SKM-1 (cell line): ENCODE measurements at regions not wholly inside any gene's neighbourhood (a gene's known extent, or its start where the extent isn't known, plus 50 kb on each side); places are given as distances from the start of the nearest gene placed in this dataset.
"Not testable (repeated sequence)": the region's sequence is repeated elsewhere in the genome, so short reads cannot be mapped to it uniquely, and the experiment has no call there.

ENCODE experiments used
- DNase-seq: peaks from one replicate; lab custom pipeline; 2025; ENCODE audit not compliant: unreplicated experiment; lab: John Stamatoyannopoulos, UW

DNA sequence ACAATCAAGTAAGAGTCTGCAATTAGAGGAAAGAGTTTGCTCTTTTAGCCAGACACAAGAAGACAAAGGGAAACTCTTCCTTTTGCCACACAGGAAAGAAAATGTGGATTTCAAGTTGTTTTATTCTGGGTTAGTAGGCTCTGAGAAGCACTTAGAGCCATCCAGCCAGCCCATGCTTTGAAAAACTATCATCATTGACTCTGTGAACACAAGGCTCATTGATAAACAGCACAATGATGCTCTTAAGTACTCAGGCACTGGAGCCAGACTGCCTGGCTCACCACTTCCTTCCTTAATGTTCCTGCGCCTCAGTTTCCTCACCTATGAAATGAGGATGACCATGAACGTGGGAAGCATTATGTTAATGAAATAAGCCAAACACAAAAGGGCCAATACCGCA lies 150.2 kb upstream of the EEA1 start:
- no peak for DNase-seq

DNA sequence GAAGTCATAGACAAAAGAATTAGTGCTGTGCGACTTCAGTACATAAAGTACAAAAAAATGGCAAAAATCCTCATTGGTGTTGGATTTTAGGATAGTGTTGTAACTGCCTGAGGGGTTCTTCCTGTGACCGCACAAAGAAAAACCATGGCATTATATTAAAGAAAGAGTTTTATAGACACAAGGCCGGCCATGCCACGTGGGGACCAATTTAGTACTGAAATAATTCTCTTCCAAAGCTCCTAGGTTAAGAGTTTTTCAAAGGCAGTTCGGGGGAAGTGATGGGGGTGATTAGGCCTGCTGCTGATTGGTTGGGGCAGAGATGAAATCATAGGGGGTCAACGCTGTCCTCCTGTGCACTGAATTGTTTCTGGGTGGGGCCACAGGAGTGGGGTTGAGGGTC lies 150.9 kb upstream of the EEA1 start:
- no peak for DNase-seq

DNA sequence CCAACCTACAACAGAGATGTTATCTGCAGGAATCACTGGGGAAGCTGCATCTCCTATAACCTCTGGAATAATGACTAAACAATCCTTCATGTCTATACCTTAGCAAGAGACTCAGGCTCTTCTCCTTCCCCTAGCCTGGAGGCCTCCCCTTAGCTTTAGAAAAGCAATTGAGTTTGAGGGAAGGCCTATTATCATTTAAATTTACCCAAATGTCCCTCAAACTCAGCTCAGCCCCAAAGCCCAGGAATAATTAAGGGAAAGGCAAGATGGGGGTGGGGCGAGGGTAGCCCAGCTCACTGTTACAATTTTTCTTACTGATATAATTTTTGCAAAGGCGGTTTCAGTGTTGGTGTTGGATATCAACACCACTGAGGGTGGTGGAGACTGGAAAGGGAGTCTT lies 151.4 kb upstream of the EEA1 start:
- DNase-seq, result no peak

DNA sequence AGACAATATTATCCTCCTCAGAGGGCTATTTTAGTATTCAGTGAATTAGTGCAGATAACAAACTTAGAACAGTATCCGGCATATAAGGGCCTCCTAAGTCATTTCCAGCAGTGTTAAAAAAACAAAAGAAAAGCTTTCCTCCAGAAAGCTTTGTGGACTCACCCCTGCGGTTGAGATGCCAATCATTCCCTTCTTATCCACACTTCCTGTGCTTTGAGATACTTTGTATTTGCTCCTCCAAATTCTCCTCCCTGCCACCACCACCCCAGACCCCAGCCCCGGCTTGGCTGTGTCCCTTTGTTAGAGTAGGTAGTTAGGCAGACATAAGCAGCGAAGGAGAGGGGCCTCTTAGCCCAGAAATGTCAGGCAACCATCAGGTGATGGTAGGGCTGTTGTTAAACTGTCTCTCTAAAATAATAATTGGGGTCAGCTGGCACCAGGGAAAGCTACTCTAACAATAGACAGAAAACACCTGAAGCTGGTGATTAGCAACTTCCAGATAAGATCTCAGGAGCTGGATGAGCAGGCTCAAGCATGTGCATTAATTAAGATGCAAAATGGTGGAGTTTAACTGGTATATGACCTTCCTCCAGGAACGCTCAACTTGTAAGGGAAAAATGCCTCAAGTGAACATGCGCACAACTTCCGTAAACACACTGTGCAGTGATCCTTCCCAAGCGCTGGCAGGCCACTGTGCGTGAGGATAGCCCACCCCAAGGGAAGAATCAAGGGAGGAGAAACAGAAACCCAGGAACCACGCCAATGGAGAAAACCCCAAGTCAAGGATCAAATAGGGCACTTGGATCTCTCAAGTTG lies 152.1 kb upstream of the EEA1 start:
- DNase-seq, result no peak

DNA sequence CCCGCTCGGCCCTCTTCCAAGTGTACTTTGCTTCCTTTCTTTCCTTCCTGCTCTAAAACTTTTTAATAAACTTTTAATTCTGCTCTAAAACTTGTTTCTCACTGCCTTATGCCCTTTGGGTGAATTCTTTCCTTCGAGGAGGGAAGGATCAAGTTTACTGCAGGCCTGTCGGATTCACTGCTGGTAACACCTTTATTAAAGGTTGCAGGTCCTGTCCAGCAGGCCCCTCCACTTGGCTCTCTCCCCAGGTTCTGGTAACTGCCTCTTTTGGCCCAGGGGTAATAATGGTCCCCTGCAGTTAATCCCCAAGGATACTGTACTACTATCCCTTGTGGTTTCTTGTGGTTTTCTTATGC lies 152.7 kb upstream of the EEA1 start:
- no peak for DNase-seq

DNA sequence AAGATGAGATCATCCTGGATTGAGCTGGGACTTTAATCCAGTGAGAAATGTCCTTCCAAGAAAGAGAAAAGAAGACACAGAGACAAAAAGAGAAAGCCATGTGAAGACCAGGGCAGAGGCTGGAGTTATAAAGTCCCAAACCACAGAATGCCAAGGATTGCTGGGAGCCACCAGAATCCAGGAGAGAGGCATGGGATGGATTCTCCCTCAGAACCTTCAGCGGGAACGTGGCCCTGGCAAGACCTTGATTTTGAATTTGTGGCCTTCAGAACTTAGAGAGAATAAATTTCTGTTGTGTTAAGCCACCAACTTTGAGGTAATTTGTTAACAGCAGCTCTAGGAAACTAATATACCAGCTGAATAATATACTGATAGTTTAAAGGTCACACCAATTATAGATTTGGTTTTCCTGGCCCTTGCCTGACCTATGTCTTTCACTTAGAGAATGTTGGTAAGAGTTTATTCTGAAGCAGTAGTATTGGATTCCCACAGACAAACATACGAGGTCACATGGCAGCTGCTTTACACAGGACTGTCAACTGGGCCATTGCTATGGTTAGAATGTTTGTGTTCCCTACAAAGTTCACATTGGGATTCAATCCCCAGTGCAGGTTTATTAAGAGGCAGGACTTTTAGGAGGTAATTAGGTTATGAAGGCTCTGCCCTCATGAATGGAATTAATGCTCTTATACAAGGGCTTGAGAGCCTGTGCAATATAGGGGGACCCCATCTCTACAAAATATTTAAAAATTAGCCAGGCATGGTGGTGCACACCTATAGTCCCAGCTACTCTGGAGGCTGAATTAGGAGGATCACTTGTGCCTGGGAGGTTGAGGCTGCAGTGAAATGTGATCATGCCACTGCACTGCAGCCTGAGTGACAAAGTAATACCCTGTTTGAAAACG lies 156.5 kb upstream of the EEA1 start:
- DNase-seq, result no peak

DNA sequence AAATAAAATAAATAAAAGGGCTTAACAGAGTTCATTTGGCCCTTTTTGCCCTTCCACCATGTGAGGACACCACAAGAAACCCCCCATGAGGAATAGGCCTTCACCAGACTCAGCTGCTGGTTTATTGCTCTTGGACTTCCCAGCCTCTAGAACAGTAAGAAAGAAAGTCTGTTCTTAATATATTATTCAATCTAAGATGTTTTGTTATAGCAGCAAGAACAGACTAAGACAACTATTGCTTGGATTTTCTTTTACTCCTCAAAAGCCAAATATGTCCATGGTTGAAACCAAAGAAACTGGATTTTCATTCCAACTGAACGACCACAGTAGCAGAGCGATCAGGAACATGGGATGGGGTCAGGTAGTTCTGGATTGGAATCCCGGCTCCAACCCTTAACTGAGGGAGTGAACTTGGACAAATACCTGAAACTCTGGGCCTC lies 157.2 kb upstream of the EEA1 start:
- DNase-seq, result no peak

DNA sequence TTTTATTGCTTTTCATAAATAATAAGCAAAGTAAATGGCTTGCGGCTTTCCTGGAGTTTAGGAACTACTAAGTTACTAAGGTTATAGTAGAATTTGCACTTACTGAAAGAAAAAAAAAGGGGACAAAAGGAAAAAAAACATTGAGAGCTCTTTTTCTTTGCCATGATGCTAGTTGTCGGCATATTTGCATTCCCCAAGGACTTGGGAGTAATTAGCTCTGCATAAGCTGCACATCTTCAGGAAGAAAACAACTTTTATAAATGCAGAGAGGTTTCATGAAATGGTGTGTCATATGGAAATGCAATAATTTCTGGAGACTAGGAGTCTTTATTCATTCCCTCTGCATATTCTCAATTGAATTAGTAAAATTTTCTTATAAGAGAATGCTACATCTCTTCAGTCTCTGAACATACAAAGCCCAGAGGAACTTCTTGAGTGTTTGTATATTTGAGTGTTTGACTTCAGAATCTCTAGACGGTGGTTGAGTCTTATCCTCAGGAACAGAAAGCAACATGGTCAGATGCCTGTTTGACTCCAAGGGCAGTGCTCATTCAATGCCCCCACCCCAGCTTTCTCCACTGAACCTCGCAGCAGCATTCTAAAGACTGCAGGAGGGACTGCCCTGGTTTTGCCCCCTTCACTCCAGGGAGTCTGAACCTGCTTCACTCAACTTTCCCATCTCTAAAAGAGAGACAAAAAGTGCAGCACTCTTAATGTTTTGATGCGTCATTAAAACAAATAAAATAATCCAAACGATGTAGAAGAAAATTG lies 158.9 kb upstream of the EEA1 start:
- no peak for DNase-seq

DNA sequence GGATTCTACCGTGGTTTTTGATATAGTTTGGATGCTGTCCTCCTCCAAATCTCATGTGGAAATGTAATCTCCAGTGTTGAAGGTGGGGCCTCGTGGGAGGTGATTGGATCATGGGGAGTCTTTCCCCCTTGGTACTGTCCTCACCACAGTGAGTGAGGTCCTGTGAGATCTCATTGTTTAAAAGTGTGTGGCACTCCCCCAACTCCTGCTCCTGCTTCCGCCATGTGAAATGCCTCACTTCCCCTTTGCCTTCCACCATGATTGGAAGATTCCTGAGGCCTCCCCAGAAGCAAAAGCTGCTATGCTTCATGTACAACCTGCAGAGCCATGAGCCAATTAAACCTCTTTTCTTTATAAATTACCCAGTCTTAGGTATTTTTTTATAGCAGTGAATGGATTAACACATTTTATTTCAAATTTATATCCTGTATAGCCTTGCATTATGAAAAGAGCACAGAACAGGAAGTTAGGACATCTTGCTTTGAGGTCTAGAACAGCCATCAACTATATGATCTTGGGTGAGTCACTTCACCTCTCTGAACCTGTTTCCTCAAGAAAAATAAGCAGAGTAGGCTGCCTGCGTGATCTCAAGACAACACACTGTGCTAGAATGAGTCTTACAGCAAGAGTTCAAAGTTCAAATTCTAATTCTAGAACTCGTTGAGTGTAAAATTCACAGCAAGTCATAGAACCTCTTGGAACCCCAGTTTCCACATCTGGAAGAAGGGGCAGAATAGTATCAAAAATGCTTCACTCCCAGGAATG lies 160.9 kb upstream of the EEA1 start:
- DNase-seq, result no peak

DNA sequence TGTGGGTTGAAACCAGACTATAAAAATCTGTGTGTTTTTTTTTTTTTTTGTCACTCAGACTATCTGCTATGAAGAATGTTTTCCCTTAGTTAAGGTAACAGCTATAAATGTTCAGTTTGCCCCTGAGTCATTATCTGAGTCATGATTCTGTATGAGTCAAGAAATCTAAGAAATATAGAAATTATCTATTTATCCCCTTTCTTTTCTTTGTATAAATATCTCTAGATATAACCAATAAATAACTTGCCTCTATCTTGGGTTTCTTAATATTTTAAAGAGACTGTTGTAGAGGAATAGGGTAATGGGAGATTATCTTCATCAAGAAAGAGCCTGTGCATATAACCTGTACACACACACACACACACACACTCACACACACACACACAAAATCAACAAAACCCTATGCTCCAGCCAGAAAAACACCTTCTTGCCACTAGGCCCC lies 161.7 kb upstream of the EEA1 start:
- DNase-seq, result no peak

DNA sequence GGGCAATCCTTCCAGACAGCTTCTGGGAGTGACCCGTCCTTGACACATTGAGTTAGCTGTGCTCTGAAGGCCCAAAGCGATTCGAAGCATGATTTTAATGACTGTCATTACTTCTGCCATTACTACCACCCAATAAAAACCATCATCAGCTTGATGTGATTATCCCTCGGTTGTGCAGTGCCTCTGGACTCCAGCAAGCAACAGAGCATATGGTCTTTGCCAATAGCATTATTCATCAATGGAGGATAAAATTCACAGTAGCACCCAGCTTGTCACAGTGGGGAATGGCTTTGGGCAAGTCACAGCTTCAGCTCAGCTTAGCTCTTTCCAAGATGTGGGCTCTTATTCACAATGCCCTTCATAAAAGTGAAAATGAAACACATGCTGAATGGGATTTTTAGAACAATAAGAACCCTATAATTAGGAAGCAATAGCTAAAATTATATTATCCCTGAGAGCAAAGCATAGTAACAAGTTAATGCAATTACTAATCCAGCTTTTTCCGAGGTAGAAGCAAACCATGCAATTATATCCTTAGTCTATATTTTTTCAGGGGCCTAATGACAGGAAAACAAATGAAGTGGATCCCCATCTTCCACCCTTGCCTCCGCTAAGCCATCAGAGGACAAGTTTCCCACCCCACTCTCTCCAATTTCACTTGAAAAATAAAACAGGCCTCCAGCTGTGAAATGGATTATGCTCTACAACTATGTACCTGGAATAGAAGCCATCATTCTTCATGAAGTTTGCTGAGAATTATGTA lies 163.0 kb upstream of the EEA1 start:
- DNase-seq, result no peak

DNA sequence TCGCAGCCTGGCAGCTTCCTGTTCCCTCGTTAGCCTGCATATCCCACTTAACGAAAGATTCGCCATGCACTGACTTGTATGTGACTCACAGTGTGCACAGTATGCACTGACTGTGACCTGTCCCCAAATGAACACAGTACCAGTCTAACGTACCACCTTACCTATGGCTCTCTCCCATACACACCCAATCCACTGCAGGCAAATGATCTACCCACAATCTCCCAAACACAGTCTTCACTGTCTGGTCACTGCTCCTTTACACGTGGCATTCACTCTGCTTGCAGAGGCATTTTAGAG lies 163.5 kb upstream of the EEA1 start:
- no peak for DNase-seq

DNA sequence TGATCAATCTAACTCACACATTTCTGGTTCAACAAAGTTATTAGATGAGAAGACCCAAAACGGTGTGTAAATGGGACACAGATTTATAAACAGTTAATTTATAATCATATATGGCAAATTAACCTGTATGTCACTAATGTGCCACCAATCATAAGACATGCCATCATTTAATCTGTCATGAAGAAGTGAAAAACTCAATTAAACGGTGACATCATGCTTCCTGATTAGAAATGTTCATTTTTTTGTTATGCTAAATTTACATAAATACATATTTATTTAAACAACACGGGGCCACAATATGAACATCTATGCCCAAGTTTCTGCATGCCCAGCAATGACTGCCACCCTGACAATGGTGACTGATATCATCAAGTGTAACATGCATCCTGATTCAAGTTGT lies 164.1 kb upstream of the EEA1 start:
- no peak for DNase-seq

DNA sequence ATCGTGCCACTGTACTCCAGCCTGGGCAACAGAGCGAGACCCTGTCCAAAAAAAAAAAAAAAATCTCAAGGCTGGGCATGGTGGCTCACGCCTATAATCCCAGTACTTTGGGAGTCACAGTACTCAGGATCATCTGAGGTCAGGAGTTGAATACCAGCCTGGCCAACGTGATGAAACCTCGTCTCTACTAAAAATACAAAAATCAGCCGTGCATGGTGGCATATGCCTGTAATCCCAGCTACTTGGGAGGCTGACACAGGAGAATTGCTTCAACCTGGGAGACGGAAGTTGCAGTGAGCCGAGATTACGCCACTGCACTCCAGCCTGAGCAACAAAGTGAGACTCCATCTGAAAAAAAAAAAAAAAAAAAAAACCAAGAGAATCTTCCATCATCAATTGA lies 165.1 kb upstream of the EEA1 start:
- not testable (repeated sequence) for DNase-seq

DNA sequence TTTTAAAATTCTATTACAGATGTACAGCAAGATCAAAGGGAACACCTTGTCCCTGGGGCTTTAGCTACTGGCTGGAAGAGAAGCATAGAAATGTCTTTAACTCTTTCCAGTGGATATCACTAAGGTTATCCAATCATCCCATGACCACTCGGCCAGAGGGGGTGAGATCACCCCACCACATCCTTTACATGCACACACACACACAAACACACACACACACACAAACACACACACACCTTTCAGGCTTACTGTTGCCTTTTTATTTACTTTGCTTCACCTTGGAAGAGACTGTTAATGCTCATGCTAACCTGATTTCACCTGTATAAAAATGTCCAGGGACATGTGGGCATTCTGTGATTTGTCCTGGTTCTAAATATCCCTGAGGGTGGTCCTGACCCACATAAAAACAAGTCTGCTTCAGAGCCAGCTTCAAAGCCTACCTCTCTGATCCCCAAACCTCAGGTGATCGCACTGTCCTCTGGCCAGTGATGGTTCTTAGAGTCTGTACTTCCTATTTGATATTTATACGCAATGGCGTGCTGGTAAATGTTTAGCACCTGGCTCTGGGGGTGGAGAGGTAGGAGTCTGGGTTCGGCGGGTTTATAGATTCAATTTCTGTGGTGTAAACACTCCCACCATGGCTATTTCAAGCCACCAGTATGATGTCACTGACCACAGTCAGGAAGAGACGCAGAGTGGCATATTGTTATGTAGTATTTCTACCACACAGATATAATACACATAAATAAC lies 166.1 kb upstream of the EEA1 start:
- no peak for DNase-seq

DNA sequence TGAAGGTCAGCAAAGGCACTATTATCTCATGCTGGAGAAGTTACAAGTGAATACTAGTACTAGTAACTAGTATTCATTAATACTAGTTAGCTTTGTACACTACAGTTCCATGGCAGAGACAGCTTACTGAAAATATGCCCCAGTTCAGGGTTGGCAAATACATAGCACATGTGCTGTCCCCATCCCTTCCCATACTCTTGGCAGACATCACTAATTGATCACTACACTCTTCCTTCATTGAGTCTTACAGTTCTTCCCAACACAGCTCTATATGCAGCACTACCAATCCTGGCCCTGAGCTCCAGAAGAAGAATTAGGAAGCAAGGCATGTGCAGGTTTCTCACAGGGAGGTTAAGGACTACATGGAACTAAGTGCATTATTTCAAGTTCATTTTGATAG lies 168.3 kb upstream of the EEA1 start:
- no peak for DNase-seq

DNA sequence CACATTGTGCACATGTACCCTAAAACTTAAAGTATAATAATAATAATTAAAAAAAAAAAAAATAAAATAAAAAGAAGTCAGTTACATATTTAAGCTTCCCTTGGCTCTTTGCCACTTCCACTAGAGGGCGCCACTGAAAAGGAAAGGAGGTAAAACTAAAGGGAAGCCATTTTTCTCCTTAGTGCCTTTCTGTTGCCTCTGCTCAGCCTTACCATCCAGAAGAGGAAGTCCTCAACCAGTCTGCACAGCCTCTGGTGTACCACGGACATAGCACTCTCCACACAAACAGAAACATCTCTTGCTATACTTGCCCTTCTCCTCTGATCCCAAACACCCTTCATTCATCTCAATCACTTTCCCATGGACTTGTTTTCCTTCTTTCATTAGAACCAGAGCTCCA lies 169.0 kb upstream of the EEA1 start:
- peak; percentile 60 for DNase-seq

DNA sequence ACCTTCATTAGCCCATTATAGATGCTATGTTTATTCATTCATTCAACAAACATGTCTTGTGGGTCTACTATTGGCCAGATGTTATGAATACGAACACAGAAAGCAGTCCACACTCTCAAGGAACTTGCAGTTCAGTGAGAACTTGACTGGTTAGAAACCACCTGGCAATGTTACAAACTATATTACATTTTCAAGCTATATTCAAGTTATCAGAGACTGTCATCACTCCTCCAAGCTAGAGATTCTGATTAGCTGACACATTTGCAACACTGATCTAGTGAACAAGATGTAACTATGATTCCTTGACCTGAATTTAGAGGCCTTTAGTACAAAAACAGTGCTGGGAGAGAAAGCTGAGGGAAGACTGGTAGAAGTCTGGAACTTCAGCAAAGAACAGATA lies 170.7 kb upstream of the EEA1 start:
- DNase-seq, result no peak

DNA sequence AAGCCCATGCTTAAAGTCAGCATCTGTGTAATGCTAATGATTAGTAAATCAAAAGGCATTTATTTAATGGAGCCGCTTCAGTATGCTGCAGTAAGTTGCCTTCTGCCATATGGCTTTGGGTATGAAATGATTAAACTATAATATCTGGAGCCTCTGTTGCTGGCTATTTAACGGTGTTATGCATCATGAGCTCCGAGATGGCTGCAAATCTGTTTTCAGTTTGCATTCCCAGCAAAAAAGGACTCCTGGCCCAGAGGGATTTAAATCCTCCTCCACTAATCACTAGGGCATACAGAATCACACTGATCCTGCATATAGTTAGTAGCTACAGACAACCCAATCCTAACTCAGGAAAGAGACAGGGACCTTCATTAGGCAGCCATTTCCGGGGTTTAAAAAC lies 171.5 kb upstream of the EEA1 start:
- no peak for DNase-seq

DNA sequence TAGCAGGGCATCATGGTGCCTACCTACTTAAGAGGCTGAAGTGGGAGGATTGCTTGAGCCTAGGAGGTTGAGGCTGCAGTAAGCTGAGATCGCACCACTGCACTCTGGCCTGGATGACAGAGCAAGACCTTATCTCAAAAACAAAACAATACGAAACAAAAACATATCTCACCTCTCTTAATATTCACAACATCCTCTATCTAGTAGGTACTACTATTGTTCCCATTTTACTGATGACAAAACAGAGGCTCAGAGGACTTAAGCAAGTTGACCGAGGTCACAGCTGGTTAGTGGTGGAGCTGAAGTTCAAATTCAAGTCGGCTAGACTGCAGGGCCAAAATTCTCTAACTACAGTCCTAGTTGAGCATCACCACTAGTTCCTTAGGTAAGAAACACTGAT lies 172.3 kb upstream of the EEA1 start:
- no peak for DNase-seq
